ENCODE measurements at regions not wholly inside any gene's neighbourhood (a gene's known extent, or its start where the extent isn't known, plus 50 kb on each side); places are given as distances from the start of the nearest gene placed in this dataset.

- intact Hi-C loops (cut with micrococcal nuclease) = no loop called here
- H3K36me3 ChIP-seq = no peaks in the 10 kb centered on the region
- DNase-seq = no peak
- TF ChIP-seq CTCF (IDR thresholded peaks at IDR 0.05; ENCODE audit: borderline replicate concordance) = no peak
- H3K4me3 ChIP-seq = no peak overlapping the region
- H3K4me1 ChIP-seq = no peaks in the 10 kb centered on the region
- H3K27ac ChIP-seq (replicated peaks) = no peak overlapping the region
- no peaks in the 10 kb centered on the region for H3K9me3 ChIP-seq (replicated peaks)
- H3K27me3 ChIP-seq (ENCODE audit: low read depth) = no peaks in the 10 kb centered on the region
Measured at GRCh38 chr20:7352165-7352564, 584.7 kb downstream of the BMP2 start.

GRCh38 chr20:7355051-7355450 is 585.2 kb downstream of the HAO1 start:
- H3K9me3 ChIP-seq (replicated peaks) = no peaks in the 10 kb centered on the region
- H3K27ac ChIP-seq (replicated peaks) = no peak overlapping the region
- H3K4me3 ChIP-seq = no peak overlapping the region
- no peak for TF ChIP-seq CTCF (IDR thresholded peaks at IDR 0.05; ENCODE audit: borderline replicate concordance)
- no peaks in the 10 kb centered on the region for H3K27me3 ChIP-seq (ENCODE audit: low read depth)
- no peak for DNase-seq
- no peaks in the 10 kb centered on the region for H3K36me3 ChIP-seq
- intact Hi-C loops (cut with micrococcal nuclease) = no loop called here
- no peaks in the 10 kb centered on the region for H3K4me1 ChIP-seq

GRCh38 chr20:7358670-7359069 is 581.6 kb downstream of the HAO1 start:
- no peak for DNase-seq
- Histone ChIP-seq H3K27ac (replicated peaks) (no peak overlapping the region), H3K4me1 (no peaks in the 10 kb centered on the region), H3K36me3 (no peaks in the 10 kb centered on the region), H3K9me3 (replicated peaks) (no peaks in the 10 kb centered on the region), H3K27me3 (ENCODE audit: low read depth) (no peaks in the 10 kb centered on the region), H3K4me3 (no peak overlapping the region)
- TF ChIP-seq CTCF (IDR thresholded peaks at IDR 0.05; ENCODE audit: borderline replicate concordance) = no peak
- intact Hi-C loops (cut with micrococcal nuclease) = no loop called here

DNA sequence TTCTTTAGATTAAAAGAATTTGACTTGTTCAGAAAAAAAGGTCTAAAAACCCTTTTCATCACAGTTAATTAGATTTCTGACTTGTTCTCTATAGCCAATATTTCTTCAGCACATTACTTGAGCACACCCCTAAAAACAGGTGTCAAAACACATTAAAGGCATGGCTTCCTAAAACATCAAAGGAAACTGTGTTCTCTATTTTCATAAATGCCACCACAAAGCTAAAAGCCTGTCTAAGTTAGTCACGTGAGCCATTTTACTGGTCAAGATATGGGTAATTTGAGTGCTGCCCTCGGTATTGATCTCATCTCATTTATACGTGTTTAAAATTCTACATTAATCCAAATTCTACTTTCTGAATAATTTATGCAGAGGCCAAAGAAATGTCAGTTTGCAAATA is 580.5 kb downstream of the HAO1 start:
- no peaks in the 10 kb centered on the region for H3K27me3 ChIP-seq (ENCODE audit: low read depth)
- TF ChIP-seq CTCF (IDR thresholded peaks at IDR 0.05; ENCODE audit: borderline replicate concordance) = no peak
- no peak for DNase-seq
- no peaks in the 10 kb centered on the region for H3K36me3 ChIP-seq
- intact Hi-C loops (cut with micrococcal nuclease) = no loop called here
- no peak overlapping the region for H3K27ac ChIP-seq (replicated peaks)
- no peak overlapping the region for H3K4me3 ChIP-seq
- H3K4me1 ChIP-seq = no peaks in the 10 kb centered on the region
- H3K9me3 ChIP-seq (replicated peaks) = no peaks in the 10 kb centered on the region

- no peak for DNase-seq
- H3K4me3 ChIP-seq = no peak overlapping the region
- H3K9me3 ChIP-seq (replicated peaks) = no peaks in the 10 kb centered on the region
- no peaks in the 10 kb centered on the region for H3K27me3 ChIP-seq (ENCODE audit: low read depth)
- TF ChIP-seq CTCF (IDR thresholded peaks at IDR 0.05; ENCODE audit: borderline replicate concordance) = no peak
- no peaks in the 10 kb centered on the region for H3K4me1 ChIP-seq
- intact Hi-C loops (cut with micrococcal nuclease) = no loop called here
- no peak overlapping the region for H3K27ac ChIP-seq (replicated peaks)
- no peaks in the 10 kb centered on the region for H3K36me3 ChIP-seq
Measured at GRCh38 chr20:7361321-7361720, 578.9 kb downstream of the HAO1 start.

- no peaks in the 10 kb centered on the region for H3K27me3 ChIP-seq (ENCODE audit: low read depth)
- H3K4me1 ChIP-seq = no peaks in the 10 kb centered on the region
- no peak overlapping the region for H3K27ac ChIP-seq (replicated peaks)
- DNase-seq = no peak
- no peak overlapping the region for H3K4me3 ChIP-seq
- no peak for TF ChIP-seq CTCF (IDR thresholded peaks at IDR 0.05; ENCODE audit: borderline replicate concordance)
- H3K36me3 ChIP-seq = no peaks in the 10 kb centered on the region
- intact Hi-C loops (cut with micrococcal nuclease) = no loop called here
- no peaks in the 10 kb centered on the region for H3K9me3 ChIP-seq (replicated peaks)
Measured at GRCh38 chr20:7361931-7362330, 578.3 kb downstream of the HAO1 start.
